ENCODE measurements at regions not wholly inside any gene's neighbourhood (a gene's known extent, or its start where the extent isn't known, plus 50 kb on each side); places are given as distances from the start of the nearest gene placed in this dataset.
"Not testable (repeated sequence)": the region's sequence is repeated elsewhere in the genome, so short reads cannot be mapped to it uniquely, and the experiment has no call there.

GRCh38 chr11:87628957-87629356 lies 546.3 kb downstream of the RAB38 start:
- no peak for FAIRE-seq

DNA sequence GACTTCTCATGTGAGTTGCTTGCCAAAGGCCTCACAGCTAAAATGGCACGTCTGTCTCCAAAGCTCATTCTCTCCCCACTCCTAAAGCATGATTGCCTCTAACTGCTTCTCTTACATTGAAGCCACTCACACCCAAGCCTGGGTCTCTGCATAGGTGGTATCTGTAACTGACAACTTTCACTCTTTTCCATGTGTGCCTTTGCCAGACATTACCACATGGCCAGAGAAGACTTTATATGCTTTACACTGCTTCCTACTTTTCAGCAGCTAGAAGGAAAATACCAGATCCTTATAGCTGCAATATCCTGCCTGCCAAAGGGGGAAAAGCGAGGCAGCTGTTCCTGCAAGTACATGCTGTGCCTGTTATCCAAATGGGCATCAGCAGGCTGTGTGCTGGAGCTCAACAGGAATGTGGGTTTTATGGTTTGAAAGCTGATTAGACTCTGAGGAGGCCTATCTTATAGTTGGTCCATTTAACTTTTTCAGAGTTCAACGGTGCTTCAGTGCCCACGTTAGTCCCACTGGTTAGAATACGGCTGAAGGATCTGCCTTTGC lies 547.1 kb downstream of the RAB38 start:
- no peak for FAIRE-seq

- FAIRE-seq, result not testable (repeated sequence)
Measured at GRCh38 chr11:87623531-87624365, 551.5 kb downstream of the RAB38 start.

DNA sequence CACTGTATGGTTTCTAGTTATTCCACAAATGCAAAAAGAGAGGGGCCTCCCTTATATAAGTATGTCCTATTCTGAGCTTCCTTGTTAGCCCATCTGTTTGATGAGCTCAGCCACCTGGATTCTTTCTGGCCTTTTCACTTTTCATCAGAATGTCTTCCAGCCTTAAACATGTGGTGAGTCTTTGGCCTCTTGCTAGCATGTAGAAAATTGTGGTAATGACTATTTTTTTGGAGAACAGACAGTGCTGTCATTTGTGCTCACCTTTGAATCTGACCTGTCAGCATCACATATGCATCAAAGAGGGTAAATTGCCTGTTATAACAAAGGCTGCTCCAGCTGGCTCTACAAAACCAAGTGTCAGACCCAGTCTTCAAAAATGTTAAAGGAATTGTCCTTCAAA lies 558.7 kb downstream of the RAB38 start:
- no peak for FAIRE-seq

DNA sequence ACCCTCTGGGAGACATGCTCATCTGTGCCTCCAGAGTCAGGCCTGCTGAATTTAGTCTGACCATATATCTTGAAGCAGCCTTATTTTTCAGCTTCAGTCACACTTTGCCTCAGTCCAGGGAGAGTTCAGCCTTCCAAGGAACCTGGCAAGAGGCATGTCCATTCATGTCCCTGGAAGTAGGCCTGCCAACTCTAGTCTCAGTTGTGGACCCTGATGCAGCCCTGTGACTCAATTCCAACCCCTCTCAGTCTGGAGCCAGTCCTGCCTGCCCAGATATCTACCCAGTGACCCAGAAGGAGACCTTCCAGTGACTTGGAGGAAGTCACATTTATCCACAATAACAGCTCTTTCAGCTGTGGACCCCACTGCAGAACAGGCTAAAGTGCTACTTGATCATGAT lies 566.6 kb downstream of the TMEM135 start:
- FAIRE-seq, result no peak

GRCh38 chr11:87603887-87604286 lies 566.2 kb downstream of the TMEM135 start:
- no peak for FAIRE-seq

- FAIRE-seq, result no peak
Measured at GRCh38 chr11:87602776-87603175, 565.0 kb downstream of the TMEM135 start.

- no peak for FAIRE-seq
Measured at GRCh38 chr11:87600938-87601337, 563.2 kb downstream of the TMEM135 start.

DNA sequence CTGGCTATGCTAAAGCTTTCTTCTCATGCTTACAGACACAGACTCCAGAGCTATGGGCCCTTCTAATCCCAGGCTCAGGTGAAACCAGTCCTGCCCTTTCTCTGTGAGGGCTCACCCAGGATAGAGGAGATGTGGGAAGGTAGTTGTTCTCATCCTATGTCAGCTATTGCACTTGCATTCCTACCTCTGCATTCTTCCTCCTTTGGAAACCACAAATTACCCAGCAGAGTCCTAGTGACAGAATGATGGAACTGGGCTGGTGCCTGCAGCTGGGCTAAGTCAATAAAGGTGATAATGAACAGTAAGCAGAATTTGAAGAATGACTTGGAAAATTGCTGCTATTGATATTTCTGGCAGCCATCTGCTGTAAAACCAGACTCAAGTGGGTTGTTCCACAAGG lies 560.0 kb downstream of the TMEM135 start:
- FAIRE-seq, result no peak

GRCh38 chr11:87596176-87596575 lies 558.4 kb downstream of the TMEM135 start:
- FAIRE-seq, result no peak

GRCh38 chr11:87589082-87589481 lies 551.3 kb downstream of the TMEM135 start:
- FAIRE-seq, result no peak

DNA sequence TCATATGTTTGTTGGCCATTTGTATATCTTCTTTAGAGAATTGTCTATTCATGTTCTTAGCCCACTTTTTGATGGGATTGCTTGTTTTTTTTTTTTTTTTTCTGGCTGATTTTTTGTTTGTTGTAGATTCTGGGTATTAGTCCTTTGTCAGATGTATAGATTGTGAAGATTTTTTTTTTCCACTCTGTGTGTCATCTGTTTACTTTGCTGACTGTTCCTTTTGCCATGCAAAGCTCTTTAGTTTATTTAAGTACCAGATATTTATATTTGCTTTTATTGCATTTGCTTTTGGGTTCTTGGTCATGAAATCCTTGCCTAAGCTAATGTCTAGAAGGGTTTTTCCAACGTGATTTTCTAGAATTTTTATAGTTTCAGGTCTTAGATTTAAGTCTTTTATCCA lies 547.9 kb downstream of the TMEM135 start:
- FAIRE-seq, result not testable (repeated sequence)

DNA sequence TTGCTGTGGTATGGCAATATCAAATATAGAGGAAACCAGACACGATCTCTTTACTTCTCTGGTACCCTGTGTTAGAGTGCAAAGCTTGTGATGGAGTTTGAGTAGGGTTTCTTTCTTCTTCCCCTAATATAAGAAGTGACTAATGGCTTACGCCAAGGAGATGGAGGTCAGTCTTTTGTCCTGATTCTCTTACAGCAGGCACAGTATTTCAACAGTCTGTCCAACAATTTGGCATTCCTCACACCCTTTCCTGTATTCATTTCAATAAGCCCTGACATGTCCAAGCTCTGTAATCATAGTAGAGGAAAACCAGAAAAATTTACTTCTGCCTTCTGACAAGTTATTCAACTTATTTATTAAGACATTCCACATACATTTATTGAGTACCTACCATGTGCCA lies 546.2 kb downstream of the TMEM135 start:
- FAIRE-seq, result no peak

DNA sequence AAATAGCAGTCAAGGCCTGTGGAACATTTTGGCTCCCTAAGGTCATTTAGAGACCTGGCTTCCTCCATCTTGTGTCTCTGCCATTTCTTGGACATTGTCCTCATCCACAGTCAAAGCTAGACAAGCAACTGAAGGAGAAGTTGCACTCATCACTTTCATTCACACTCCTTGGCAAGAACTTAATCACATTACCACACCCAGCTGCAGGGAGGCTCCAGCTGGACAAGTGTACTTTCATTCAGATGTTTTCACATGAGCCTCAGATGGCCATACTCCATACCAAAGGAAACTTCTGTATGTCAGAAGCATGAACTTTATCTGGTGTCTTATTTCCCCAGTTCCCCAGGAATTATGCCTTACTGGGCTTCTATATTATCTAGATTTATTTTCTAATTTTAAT lies 537.4 kb downstream of the TMEM135 start:
- FAIRE-seq, result no peak

DNA sequence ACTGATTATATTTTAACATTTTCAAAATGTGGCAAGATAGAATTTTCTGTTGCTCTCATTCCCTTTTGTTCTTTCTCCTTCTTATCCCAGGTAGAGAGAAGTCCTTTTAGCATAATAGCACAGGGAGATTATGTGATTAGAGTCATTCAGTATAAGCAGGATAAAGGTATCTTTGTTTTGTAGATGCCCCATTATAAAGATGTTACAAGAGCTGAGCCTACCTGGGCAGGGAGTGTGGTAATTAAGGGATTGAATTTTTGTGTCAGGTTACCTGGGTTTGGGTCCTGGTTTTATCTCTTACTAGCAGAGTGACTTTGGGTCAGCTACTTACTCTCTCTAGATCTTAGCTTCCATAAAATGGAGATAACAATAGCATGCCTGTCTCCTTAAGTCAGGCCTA lies 536.5 kb downstream of the TMEM135 start:
- no peak for FAIRE-seq

GRCh38 chr11:87573708-87574107 lies 536.0 kb downstream of the TMEM135 start:
- FAIRE-seq, result no peak

DNA sequence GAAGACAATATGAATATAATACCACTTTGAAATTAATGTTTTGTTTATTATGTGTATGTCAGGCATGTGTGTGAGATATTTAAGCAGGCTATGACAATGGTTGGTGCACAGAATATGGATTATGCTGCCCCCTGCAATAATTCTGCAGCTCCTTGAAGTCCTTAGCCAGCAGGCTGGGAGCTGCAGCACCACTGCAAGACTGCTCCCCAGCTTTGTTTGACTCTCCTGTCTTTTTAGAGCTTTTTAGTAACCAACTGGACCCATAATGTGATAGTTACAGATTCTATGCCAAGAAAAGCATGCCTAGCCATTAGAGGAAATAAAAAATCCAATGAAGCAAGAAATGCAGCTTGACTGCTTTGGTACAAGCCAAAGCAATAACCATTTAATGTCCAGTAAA lies 535.1 kb downstream of the TMEM135 start:
- no peak for FAIRE-seq

GRCh38 chr11:87560352-87560751 lies 522.6 kb downstream of the TMEM135 start:
- FAIRE-seq, result no peak

- not testable (repeated sequence) for FAIRE-seq
Measured at GRCh38 chr11:87559852-87560251, 522.1 kb downstream of the TMEM135 start.

DNA sequence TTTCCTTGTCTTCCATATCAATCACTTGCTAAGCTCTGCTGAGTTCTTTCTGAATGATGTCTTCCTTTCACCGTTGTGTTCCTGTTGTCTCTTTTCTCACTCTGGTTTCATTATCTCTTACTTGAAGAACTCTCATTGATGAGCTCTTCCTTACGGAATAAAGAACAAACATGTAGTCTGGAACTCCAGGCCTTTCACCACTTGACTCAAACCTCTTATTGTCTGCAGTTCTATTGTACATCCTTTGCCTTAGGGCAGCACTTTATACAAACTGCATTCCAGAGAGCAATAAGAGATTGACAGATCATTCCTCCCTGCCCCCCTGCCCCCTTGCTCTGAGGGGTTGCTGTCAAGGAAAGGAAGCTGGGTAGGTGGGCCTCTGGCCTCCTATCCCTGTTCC lies 517.4 kb downstream of the TMEM135 start:
- no peak for FAIRE-seq

DNA sequence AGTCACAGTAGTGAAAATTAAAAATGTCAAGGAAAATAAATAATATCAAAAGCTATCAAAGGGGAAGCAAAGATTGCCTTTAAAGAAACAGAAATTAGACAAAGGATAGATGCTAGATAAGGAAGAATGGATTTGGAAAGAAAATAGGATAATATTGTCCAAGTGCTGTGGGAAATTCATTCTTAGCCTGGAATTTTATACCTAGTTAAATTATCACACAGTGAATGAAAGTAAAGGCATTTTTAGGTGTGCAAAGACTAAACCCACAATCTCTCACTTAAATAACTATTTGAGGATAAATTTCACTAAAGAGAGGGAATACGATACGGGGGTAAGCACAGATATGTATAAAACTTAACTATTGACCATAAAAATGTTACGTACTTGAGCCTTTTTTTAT lies 511.1 kb downstream of the TMEM135 start:
- no peak for FAIRE-seq

GRCh38 chr11:87545858-87546257 lies 508.1 kb downstream of the TMEM135 start:
- FAIRE-seq, result no peak

DNA sequence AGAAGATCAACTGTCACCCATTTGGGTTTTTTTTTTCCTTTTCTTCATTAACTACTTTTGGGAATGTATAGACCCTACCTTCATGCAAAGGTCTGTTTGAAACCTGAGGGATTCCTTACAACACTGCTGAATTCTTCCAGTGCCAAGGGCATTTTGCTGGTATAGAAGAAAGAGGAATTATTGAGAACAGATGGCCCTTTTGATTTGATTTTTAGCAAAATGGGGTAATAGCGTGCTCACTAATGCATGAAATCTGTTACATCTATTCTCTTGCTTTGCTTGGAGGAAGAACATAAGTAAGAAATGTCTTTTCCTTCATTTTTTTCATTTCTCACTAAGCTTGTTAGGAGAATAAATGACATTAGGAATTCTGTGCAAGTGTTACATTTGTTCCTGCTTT lies 501.9 kb downstream of the TMEM135 start:
- FAIRE-seq, result no peak

- FAIRE-seq, result no peak
Measured at GRCh38 chr11:87536565-87536964, 498.8 kb downstream of the TMEM135 start.

GRCh38 chr11:87536016-87536415 lies 498.3 kb downstream of the TMEM135 start:
- no peak for FAIRE-seq
